Esophagus muscularis mucosa (tissue), 4 donors: ENCODE measurements at regions not wholly inside any gene's neighbourhood (a gene's known extent, or its start where the extent isn't known, plus 50 kb on each side); places are given as distances from the start of the nearest gene placed in this dataset.

Source experiments
- DNase-seq: peaks from one replicate; pipeline ENCODE4 v3.0.0-alpha.2; 2017; ENCODE audit errors: extremely low spot score
- H3K27ac ChIP-seq, 4 donors: fragments of 200-600 bp; sonication (generic); replicated peaks in 1 of 4; 1 replicate in 3 of 4; 2 replicates in 1 of 4; pipeline ENCODE4 v1.5.1; 2016 to 2019; ENCODE audit warnings: mild to moderate bottlenecking in 1 of 4
- H3K27me3 ChIP-seq, 4 donors: fragments of 200-600 bp; sonication (generic); one replicate each; pipeline versions ENCODE4 v1.5.1 to v1.6.0; 2016 to 2019
- H3K36me3 ChIP-seq, 4 donors: fragments of 200-600 bp; sonication (generic); one replicate each; pipeline ENCODE4 v1.5.1; 2016 to 2019
- H3K4me1 ChIP-seq, 4 donors: fragments of 200-600 bp; sonication (generic); one replicate each; pipeline ENCODE4 v1.5.1; 2016 to 2019
- H3K4me3 ChIP-seq, 4 donors: fragments of 200-600 bp; sonication (generic); 1 replicate in 2 of 4; 2 replicates in 2 of 4; pipeline ENCODE4 v1.5.1; 2016 to 2019; ENCODE audit warnings: mild to moderate bottlenecking in 4 of 4, moderate library complexity in 1 of 4
- H3K9me3 ChIP-seq, 4 donors: fragments of 200-600 bp; sonication (generic); 1 replicate in 3 of 4; 2 replicates in 1 of 4; pipeline ENCODE4 v1.5.1; 2016 to 2019
- CTCF ChIP-seq, 3 experiments: fragments of 200-600 bp in 2 of 3; fragments of 450-650 bp in 1 of 3; sonication (generic) in 2 of 3; IDR thresholded peaks; one replicate each; pipeline ENCODE4 v1.5.1; 2017 to 2019; ENCODE audit warnings: antibody characterized with exemption in 3 of 3, mild to moderate bottlenecking in 2 of 3, moderate library complexity in 1 of 3
- EP300 ChIP-seq: sonication (generic); formaldehyde crosslinking; IDR thresholded peaks from one replicate; pipeline ENCODE4 v1.6.1; 2017; ENCODE audit warnings: antibody characterized with exemption
- POLR2A ChIP-seq: fragments of 450-650 bp; IDR thresholded peaks from one replicate; pipeline ENCODE4 v1.6.1; 2017; ENCODE audit warnings: antibody characterized with exemption, moderate library complexity, mild to moderate bottlenecking, low read depth
- POLR2AphosphoS5 ChIP-seq, 2 donors: sonication (generic); formaldehyde crosslinking; IDR thresholded peaks; one replicate each; pipeline ENCODE4 v1.6.1; 2017; ENCODE audit warnings: antibody characterized with exemption in 2 of 2
- WGBS: methylation state at CpG from one replicate; pipeline ENCODE4 v1.1.5; 2018; 5-methylcytosine and 5-hydroxymethylcytosine counted together
- intact Hi-C: fragments of 100-400 bp; cut with DNase I; formaldehyde crosslinking; loops from one replicate; pipeline ENCODE4 v1.15.1; 2023

DNA sequence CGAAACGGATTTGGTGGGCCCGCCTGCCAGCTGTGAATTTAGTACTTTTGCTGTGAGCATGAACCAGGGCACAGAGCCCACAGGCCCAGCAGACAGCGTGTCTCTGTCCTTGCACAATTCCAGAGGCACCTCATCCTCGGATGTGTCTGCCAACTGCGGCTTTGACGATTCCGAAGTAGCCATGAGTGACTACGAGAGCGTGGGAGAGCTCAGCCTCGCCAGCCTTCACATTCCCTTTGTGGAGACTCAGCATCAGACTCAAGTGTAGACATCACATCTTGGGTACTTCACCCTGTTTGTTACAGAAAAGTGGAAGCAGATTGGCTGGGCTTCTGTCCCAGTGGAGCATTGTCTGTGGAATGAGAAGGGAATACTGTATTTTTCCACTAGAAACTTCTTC is 78.6 kb upstream of the MTNR1B start:
- Histone ChIP-seq H3K9me3 (no peaks in the 10 kb centered on the region), H3K4me1 (no peaks in the 10 kb centered on the region), H3K4me3 (no peak overlapping the region), H3K27me3 (no peaks in the 10 kb centered on the region), H3K27ac (no peak overlapping the region), H3K36me3 (no peaks in the 10 kb centered on the region)
- no peak for TF ChIP-seq POLR2AphosphoS5 (IDR thresholded peaks at IDR 0.05)
- no peak for TF ChIP-seq POLR2A
- TF ChIP-seq CTCF (IDR thresholded peaks at IDR 0.05), result no peak
- TF ChIP-seq EP300, result no peak
- whole genome bisulfite sequencing, result 87% methylated on average over 6 of the region's 11 CpGs
- no peak for DNase-seq
- intact Hi-C loops, result no loop called here

DNA sequence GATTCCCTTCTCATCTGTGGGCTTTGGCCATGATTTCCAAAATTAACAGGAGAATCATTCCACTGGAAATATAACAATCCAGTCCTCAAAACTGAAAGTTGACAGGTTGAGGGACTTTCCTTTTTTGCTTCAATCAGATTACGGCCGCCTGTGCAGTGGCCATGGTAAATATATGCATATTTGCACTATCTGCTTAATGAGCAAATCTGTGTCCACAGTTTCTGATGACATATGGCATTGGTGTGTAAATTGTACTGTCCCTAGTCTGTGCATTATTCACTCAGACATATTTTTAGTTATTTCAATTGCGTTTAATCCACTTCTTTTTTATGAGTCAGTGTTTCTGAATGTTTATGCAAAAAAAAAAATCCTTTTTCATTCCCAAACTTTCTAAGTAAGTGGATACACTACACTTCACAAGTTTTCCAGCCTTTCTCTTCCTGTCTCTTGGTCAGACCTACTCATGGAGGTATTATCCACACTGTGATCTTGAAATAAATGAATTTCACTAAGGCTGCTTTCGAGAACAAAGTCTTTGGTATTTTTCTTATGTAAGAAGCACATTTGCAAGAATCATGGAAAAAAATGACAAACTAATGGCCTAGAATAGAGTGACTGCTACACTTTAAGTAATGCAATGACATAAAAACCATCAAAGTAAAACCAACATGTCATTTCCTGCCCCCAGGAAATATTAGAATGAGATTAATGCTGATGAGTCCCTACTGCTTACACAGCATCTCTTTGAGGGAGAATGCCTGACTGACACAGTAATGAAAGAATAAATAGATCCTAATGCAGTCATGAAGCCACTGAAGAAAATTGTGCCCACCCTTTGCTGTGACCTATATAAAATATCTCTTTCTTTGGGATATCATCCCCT is 76.4 kb upstream of the MTNR1B start:
- no peak for DNase-seq
- Histone ChIP-seq H3K9me3 (no peaks in the 10 kb centered on the region), H3K27me3 (no peaks in the 10 kb centered on the region), H3K36me3 (no peaks in the 10 kb centered on the region), H3K27ac (no peak overlapping the region), H3K4me3 (no peak overlapping the region), H3K4me1 (no peaks in the 10 kb centered on the region)
- no peak for TF ChIP-seq POLR2A
- TF ChIP-seq EP300, result no peak
- no peak for TF ChIP-seq CTCF (IDR thresholded peaks at IDR 0.05)
- TF ChIP-seq POLR2AphosphoS5 (IDR thresholded peaks at IDR 0.05), result no peak
- intact Hi-C loops, result no loop called here
- WGBS, result 73% methylated on average over 4 of the region's 4 CpGs

DNA sequence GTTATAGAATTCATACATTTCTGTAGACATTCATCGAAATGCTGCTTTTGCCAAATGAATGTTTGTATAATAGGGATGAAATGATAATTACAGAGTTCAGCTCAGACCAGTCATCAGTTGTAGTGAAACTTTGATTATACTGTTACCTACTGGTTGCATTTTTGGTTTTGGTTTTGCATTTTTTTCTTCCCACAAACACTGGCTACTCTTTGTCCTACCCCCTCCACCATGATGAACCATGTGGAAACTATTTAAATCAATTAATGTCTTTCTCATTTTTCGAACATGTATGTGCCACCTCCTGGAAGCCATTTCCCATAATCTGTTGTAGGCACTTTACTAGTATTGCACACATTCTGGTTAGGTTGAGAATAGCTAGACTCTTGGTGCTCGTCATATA is 75.3 kb upstream of the MTNR1B start:
- no peak overlapping the region for H3K4me3 ChIP-seq
- H3K27ac ChIP-seq, result no peak overlapping the region
- no peaks in the 10 kb centered on the region for H3K36me3 ChIP-seq
- TF ChIP-seq CTCF (IDR thresholded peaks at IDR 0.05), result no peak
- no peak for TF ChIP-seq POLR2AphosphoS5 (IDR thresholded peaks at IDR 0.05)
- peaks cover 0 to 2% (median 0%) of the 10 kb centered on the region in 4 donors for H3K27me3 ChIP-seq
- 89% methylated on average over 3 of the region's 3 CpGs for WGBS
- no peak for DNase-seq
- no peaks in the 10 kb centered on the region for H3K4me1 ChIP-seq
- intact Hi-C loops, result no loop called here
- no peaks in the 10 kb centered on the region for H3K9me3 ChIP-seq

DNA sequence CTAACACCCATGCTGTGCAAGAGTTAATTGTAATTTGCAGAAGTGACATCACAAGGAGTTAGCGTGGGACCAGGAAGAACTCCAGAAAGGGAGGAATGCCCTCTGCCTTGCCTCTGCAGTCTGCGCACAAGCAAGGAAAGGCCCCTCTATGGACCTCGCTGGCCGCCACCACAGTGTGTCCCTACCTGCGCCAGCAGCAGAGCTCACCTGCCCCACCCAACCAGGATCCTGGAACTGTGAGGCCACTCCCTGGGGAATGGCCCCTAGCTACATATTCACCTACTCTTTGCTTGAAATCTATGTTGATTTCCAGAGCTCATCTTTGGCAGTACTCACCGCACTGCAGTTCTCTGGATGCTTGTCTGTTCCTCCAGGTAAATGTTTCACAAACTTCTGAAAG is 72.0 kb upstream of the MTNR1B start:
- H3K4me3 ChIP-seq, result no peak overlapping the region
- H3K27ac ChIP-seq, result no peak overlapping the region
- DNase-seq, result no peak
- WGBS, result 88% methylated on average over 5 of the region's 6 CpGs
- H3K27me3 ChIP-seq, result peaks cover 0 to 6% (median 0%) of the 10 kb centered on the region in 4 donors
- intact Hi-C loops, result no loop called here
- H3K4me1 ChIP-seq, result no peaks in the 10 kb centered on the region
- no peaks in the 10 kb centered on the region for H3K9me3 ChIP-seq
- H3K36me3 ChIP-seq, result no peaks in the 10 kb centered on the region
- TF ChIP-seq POLR2A (no peak), POLR2AphosphoS5 (IDR thresholded peaks at IDR 0.05) (no peak), CTCF (IDR thresholded peaks at IDR 0.05) (no peak), EP300 (no peak)

DNA sequence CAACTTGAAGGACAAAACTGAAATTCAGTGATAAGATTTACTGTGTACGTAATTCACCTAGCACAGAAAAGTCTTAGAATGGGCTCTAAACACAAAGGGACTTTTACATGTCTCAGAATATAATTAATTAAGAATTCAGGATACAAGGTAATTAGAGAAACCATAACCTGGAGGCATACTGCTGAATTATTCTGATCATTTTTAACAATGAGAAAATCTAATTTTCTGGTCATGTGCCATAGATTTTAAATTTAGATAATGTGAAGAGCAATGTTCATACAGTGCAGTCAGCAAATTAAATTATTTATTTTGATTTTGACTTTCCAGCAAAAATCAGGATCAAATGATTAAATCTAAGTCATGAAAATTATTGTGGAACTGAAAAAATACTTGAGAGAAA is 67.0 kb upstream of the MTNR1B start:
- intact Hi-C loops, result no loop called here
- H3K36me3 ChIP-seq, result no peaks in the 10 kb centered on the region
- no peak overlapping the region for H3K4me3 ChIP-seq
- no peak overlapping the region for H3K27ac ChIP-seq
- H3K4me1 ChIP-seq, result no peaks in the 10 kb centered on the region
- peaks cover 0 to 6% (median 0%) of the 10 kb centered on the region in 4 donors for H3K27me3 ChIP-seq
- WGBS, result 90% methylated on average over 1 of the region's 1 CpG
- no peaks in the 10 kb centered on the region for H3K9me3 ChIP-seq
- no peak for DNase-seq
- TF ChIP-seq POLR2AphosphoS5 (IDR thresholded peaks at IDR 0.05) (no peak), CTCF (IDR thresholded peaks at IDR 0.05) (no peak)
